Tibial artery (tissue), 4 donors: ENCODE measurements at regions not wholly inside any gene's neighbourhood (a gene's known extent, or its start where the extent isn't known, plus 50 kb on each side); places are given as distances from the start of the nearest gene placed in this dataset.

Experiments
- DNase-seq, 2 donors: peaks; one replicate each; pipeline ENCODE4 v3.0.0-alpha.2; 2019
- H3K27ac ChIP-seq, 2 donors: fragments of 200-600 bp; sonication (generic) in 1 of 2; 1 replicate in 1 of 2; 2 replicates in 1 of 2; pipeline ENCODE4 v1.5.1; 2018 to 2019; ENCODE audit warnings: mild to moderate bottlenecking in 1 of 2
- H3K27me3 ChIP-seq, 2 donors: fragments of 200-600 bp; sonication (generic) in 1 of 2; one replicate each; pipeline versions ENCODE4 v1.5.1 to v1.6.0; 2016 to 2019
- H3K36me3 ChIP-seq, 3 donors: fragments of 200-600 bp; sonication (generic) in 2 of 3; one replicate each; pipeline ENCODE4 v1.5.1; 2016 to 2019; ENCODE audit warnings: mild to moderate bottlenecking in 2 of 3
- H3K4me1 ChIP-seq, 4 donors: fragments of 200-600 bp; sonication (generic) in 2 of 4; 1 replicate in 3 of 4; 2 replicates in 1 of 4; pipeline ENCODE4 v1.5.1; 2016 to 2019
- H3K4me3 ChIP-seq, 2 donors: fragments of 200-600 bp; sonication (generic) in 1 of 2; 1 replicate in 1 of 2; 2 replicates in 1 of 2; pipeline ENCODE4 v1.5.1; 2018 to 2019; ENCODE audit warnings: mild to moderate bottlenecking in 2 of 2
- H3K9me3 ChIP-seq, 3 donors: fragments of 200-600 bp; sonication (generic) in 1 of 3; one replicate each; pipeline ENCODE4 v1.5.1; 2016 to 2019
- intact Hi-C: fragments of 100-400 bp; cut with DNase I; formaldehyde crosslinking; loops from one replicate; pipeline ENCODE4 v1.15.0; 2023; ENCODE audit warnings: low total_unique reads
- TF ChIP-seq, protein P1 (sequence below), 2 experiments: fragments of 200-600 bp in 1 of 2; fragments of 450-650 bp in 1 of 2; IDR thresholded peaks; one replicate each; pipeline ENCODE4 v1.5.1; 2017 to 2019; ENCODE audit warnings: antibody characterized with exemption in 2 of 2, mild to moderate bottlenecking in 1 of 2, moderate library complexity in 1 of 2

DNA sequence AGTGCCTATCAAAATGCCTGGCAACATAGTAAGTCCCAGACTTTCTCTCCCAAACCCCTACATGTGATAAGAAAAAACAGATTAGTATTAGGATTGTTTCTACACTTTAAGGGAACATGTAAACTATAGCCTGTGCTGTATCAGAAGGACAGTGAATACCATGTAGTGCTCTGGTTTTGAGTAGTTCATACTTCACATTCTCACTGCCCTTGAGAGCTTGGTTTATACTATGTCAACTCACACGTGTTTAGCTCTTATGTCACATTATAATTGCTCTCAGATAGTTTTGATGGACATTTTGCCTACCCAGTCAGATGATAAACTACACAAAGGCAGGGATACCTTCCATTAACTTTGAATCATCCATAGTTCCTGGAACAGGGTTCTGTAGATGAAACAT is 58.0 kb upstream of the PGRMC2 start:
- intact Hi-C loops = no loop called here
- H3K9me3 ChIP-seq = no peaks in the 10 kb centered on the region
- no peak overlapping the region for H3K27ac ChIP-seq
- TF ChIP-seq, protein P1, sequence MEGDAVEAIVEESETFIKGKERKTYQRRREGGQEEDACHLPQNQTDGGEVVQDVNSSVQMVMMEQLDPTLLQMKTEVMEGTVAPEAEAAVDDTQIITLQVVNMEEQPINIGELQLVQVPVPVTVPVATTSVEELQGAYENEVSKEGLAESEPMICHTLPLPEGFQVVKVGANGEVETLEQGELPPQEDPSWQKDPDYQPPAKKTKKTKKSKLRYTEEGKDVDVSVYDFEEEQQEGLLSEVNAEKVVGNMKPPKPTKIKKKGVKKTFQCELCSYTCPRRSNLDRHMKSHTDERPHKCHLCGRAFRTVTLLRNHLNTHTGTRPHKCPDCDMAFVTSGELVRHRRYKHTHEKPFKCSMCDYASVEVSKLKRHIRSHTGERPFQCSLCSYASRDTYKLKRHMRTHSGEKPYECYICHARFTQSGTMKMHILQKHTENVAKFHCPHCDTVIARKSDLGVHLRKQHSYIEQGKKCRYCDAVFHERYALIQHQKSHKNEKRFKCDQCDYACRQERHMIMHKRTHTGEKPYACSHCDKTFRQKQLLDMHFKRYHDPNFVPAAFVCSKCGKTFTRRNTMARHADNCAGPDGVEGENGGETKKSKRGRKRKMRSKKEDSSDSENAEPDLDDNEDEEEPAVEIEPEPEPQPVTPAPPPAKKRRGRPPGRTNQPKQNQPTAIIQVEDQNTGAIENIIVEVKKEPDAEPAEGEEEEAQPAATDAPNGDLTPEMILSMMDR (IDR thresholded peaks at IDR 0.05) = no peak
- H3K4me1 ChIP-seq = peaks cover 0 to 18% (median 4%) of the 10 kb centered on the region in 4 donors
- H3K36me3 ChIP-seq = no peaks in the 10 kb centered on the region
- H3K4me3 ChIP-seq = no peak overlapping the region
- no peaks in the 10 kb centered on the region for H3K27me3 ChIP-seq
- no peak for DNase-seq

DNA sequence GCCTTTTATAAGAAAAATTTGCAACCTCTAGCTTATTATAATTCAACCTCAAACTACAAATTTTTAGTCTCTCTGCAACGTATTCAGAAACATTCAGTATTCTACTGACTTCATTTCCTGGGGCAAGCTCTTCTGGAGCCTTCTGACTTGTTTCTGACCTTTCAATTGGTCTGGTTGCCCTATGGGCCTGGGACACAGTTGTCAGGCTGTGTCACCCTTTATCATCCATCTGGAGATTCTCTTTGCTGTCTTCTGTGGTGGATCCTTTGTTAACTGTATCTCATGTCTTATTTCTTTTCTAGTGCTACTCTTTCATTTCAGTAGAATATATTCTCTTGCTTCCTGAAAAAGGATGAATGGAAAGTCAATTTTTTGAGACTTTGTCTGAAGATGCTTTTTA is 55.1 kb upstream of the PGRMC2 start:
- no peak for DNase-seq
- Histone ChIP-seq H3K27me3 (no peaks in the 10 kb centered on the region), H3K4me3 (no peak overlapping the region), H3K9me3 (no peaks in the 10 kb centered on the region), H3K4me1 (peaks cover 0 to 4% (median 2%) of the 10 kb centered on the region in 4 donors), H3K27ac (no peak overlapping the region), H3K36me3 (no peaks in the 10 kb centered on the region)
- TF ChIP-seq, protein P1 (IDR thresholded peaks at IDR 0.05) = no peak
- intact Hi-C loops = no loop called here

DNA sequence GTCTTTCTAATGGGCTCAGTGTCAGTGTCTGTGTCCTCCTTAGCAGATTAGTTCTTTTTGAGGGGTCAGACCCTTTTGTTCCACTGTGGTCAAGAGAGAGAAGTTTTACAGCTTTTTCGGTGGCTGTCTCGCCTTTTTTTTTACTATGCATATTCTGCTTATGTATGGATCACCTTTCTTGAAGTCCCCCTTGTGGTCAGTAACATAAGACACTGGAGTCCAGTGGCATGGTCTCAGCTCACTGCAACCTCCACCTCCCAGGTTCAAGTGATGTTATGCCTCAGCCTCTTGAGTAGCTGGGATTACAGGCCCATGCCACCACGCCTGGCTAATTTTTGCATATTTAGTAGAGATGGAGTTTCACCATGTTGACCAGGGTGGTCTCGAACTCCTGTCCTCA is 54.0 kb upstream of the PGRMC2 start:
- TF ChIP-seq, protein P1 (IDR thresholded peaks at IDR 0.05) = no peak
- Histone ChIP-seq H3K27ac (no peak overlapping the region), H3K9me3 (no peaks in the 10 kb centered on the region), H3K36me3 (no peaks in the 10 kb centered on the region), H3K27me3 (no peaks in the 10 kb centered on the region), H3K4me1 (no peaks in the 10 kb centered on the region), H3K4me3 (no peak overlapping the region)
- intact Hi-C loops = no loop called here
- no peak for DNase-seq

DNA sequence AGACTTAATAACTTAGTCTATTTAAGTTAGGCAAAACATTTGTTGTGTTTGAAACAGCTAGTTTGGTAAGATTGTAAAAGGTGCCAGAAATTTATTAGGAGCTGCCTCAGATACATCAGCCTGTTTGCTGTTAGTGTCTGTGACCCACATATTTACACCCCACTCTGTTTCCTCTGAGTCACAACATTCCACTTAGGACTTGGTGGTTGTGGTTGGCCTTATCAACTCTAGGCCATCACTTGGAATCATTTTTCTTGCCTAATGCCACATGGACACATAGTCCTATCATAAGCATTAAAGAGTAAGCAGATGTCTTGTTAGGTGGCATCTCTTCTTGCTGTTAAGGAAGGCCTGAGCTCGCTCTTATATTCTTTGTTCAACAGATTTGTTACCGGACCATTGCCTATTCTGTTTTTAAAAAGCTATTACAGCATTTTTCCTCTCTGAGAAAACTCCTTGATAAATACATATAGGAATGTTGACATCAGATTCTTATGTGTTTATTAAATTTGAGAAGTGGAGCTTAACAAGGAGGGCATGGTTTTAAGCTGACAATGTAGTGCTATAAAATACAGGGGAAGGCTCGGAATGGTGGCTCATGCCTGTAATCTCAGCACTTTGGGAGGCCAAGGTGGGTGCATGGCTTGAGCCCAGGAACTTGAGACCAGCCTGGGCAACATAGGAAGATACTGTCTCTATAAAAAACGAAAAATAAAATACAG is 51.2 kb upstream of the PGRMC2 start:
- Histone ChIP-seq H3K27me3 (no peaks in the 10 kb centered on the region), H3K4me1 (no peaks in the 10 kb centered on the region), H3K27ac (no peak overlapping the region), H3K9me3 (no peaks in the 10 kb centered on the region), H3K36me3 (no peaks in the 10 kb centered on the region), H3K4me3 (no peak overlapping the region)
- no peak for DNase-seq
- TF ChIP-seq, protein P1 (IDR thresholded peaks at IDR 0.05) = no peak
- intact Hi-C loops = no loop called here

DNA sequence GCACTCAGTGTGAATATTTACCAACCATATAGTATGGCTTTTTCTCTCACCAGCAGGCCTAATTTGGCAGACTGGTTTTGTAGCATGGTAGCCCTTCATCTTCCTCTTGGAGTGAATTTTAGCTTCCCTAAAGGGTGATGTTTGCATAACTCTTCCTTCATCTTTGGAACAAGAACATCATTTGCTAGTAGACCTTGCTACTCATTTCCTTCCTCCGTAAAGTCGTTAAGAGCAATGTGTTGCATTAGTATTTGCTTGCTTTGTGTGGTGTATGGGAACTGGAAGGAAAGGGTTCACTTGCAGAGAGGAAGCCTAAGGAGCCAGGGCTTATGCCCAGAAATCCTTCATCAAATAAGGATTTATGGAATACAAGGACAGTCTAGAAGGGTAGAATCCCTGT is 50.2 kb upstream of the PGRMC2 start:
- DNase-seq = no peak
- intact Hi-C loops = no loop called here

More for the DNA sequence above, 50.2 kb upstream of the PGRMC2 start:
- Histone ChIP-seq H3K27me3 (no peaks in the 10 kb centered on the region), H3K9me3 (no peaks in the 10 kb centered on the region), H3K4me1 (no peaks in the 10 kb centered on the region), H3K27ac (no peak overlapping the region), H3K4me3 (no peak overlapping the region), H3K36me3 (no peaks in the 10 kb centered on the region)
- TF ChIP-seq, protein P1 (IDR thresholded peaks at IDR 0.05) = no peak
